HEK293T (cell line): ENCODE measurements at regions not wholly inside any gene's neighbourhood (a gene's known extent, or its start where the extent isn't known, plus 50 kb on each side); places are given as distances from the start of the nearest gene placed in this dataset.

ENCODE experiments used
- CTCF ChIA-PET: fragments of 350-600 bp; formaldehyde crosslinking; extraction: SDS; loops from one replicate; lab custom pipeline; 2021; ENCODE audit warnings: antibody characterized with exemption, inconsistent platforms; lab: Yijun Ruan, JAX
- POLR2A ChIA-PET: fragments of 350-600 bp; formaldehyde crosslinking; extraction: SDS; loops from one replicate; lab custom pipeline; 2020; ENCODE audit warnings: antibody characterized with exemption, inconsistent platforms; lab: Yijun Ruan, JAX
- DNase-seq: peaks from one replicate; pipeline ENCODE4 v3.0.0; 2012; ENCODE audit warnings: mixed read lengths; ENCODE audit errors: extremely low spot score
- ARNT ChIP-seq: fragments of 450-650 bp; IDR thresholded peaks from 2 replicates; pipeline ENCODE4 v1.6.1; 2017; ENCODE audit warnings: mild to moderate bottlenecking
- BHLHE40 ChIP-seq: fragments of 450-650 bp; IDR thresholded peaks from 2 replicates; pipeline ENCODE4 v1.6.1; 2016; ENCODE audit warnings: mild to moderate bottlenecking, moderate library complexity, borderline replicate concordance
- CTBP1 ChIP-seq: fragments of 450-650 bp; IDR thresholded peaks from 2 replicates; pipeline ENCODE4 v1.6.1; 2016; ENCODE audit warnings: borderline replicate concordance
- ELF4 ChIP-seq: fragments of 450-650 bp; IDR thresholded peaks from 2 replicates; pipeline ENCODE4 v1.6.1; 2017; ENCODE audit warnings: antibody characterized with exemption
- FOXA1 ChIP-seq: fragments of 450-650 bp; IDR thresholded peaks from 2 replicates; pipeline ENCODE4 v1.6.1; 2016; ENCODE audit warnings: mild to moderate bottlenecking
- FOXK2 ChIP-seq: fragments of 450-650 bp; IDR thresholded peaks from 2 replicates; pipeline ENCODE4 v1.6.1; 2016; ENCODE audit warnings: mild to moderate bottlenecking
- FOXM1 ChIP-seq: fragments of 450-650 bp; IDR thresholded peaks from 2 replicates; pipeline ENCODE4 v1.6.1; 2017; ENCODE audit warnings: mild to moderate bottlenecking, borderline replicate concordance
- HDGF ChIP-seq: fragments of 450-650 bp; IDR thresholded peaks from 2 replicates; pipeline ENCODE4 v1.6.1; 2017; ENCODE audit warnings: antibody characterized with exemption, borderline replicate concordance
- L3MBTL2 ChIP-seq: fragments of 450-650 bp; conservative IDR thresholded peaks from 2 replicates; pipeline ENCODE4 v1.6.1; 2016; ENCODE audit warnings: mild to moderate bottlenecking
- LEF1 ChIP-seq: fragments of 450-650 bp; IDR thresholded peaks from 2 replicates; pipeline ENCODE4 v1.6.1; 2017; ENCODE audit warnings: mild to moderate bottlenecking, borderline replicate concordance
- NFRKB ChIP-seq: fragments of 450-650 bp; IDR thresholded peaks from 2 replicates; pipeline ENCODE4 v1.6.1; 2016; ENCODE audit warnings: mild to moderate bottlenecking, moderate library complexity
- PKNOX1 ChIP-seq: fragments of 450-650 bp; IDR thresholded peaks from 2 replicates; pipeline ENCODE4 v1.6.1; 2016
- SP1 ChIP-seq: fragments of 450-650 bp; IDR thresholded peaks from 2 replicates; pipeline ENCODE4 v1.6.1; 2017
- SUZ12 ChIP-seq: fragments of 450-650 bp; IDR thresholded peaks from 2 replicates; pipeline ENCODE4 v1.6.1; 2016; ENCODE audit warnings: mild to moderate bottlenecking
- TARDBP ChIP-seq: fragments of 450-650 bp; IDR thresholded peaks from 2 replicates; pipeline ENCODE4 v1.6.1; 2016
- ZNF384 ChIP-seq: fragments of 450-650 bp; IDR thresholded peaks from 2 replicates; pipeline ENCODE4 v1.6.1; 2016

- ChIA-PET CTCF (no interaction called here), POLR2A (no interaction called here)
- no peak for DNase-seq
- TF ChIP-seq PKNOX1 (no peak), BHLHE40 (no peak), HDGF (no peak), FOXA1 (no peak), CTBP1 (no peak), ARNT (no peak), SP1 (no peak), SUZ12 (no peak), ELF4 (no peak), ZNF384 (no peak), FOXM1 (no peak), TARDBP (no peak), NFRKB (no peak), L3MBTL2 (no peak), FOXK2 (no peak)
These were observed 530.0 kb downstream of the BCL11B start for GRCh38 chr14:98742001-98742400.

GRCh38 chr14:98743536-98743935 lies 528.5 kb downstream of the BCL11B start:
- TF ChIP-seq ELF4 (no peak), PKNOX1 (no peak), FOXA1 (no peak), CTBP1 (no peak), ARNT (no peak), SUZ12 (no peak), ZNF384 (no peak), L3MBTL2 (no peak), FOXK2 (no peak), FOXM1 (no peak)
- POLR2A ChIA-PET = no interaction called here
- CTCF ChIA-PET = interaction anchor here (0.7 kb wide), 1 partner anchor 55 kb away, joined by 3 read pairs; no protein-coding TSS in a partner anchor
- DNase-seq = no peak

GRCh38 chr14:98748966-98749365 lies 523.0 kb downstream of the BCL11B start:
- DNase-seq = no peak
- POLR2A ChIA-PET = no interaction called here
- TF ChIP-seq BHLHE40 = no peak
- no peak for TF ChIP-seq SP1
- no peak for TF ChIP-seq FOXM1
- TF ChIP-seq HDGF = no peak
- TF ChIP-seq CTBP1 = no peak
- TF ChIP-seq NFRKB = no peak
- no peak for TF ChIP-seq PKNOX1
- no peak for TF ChIP-seq FOXK2
- TF ChIP-seq ARNT = no peak
- no peak for TF ChIP-seq FOXA1
- no peak for TF ChIP-seq ELF4
- no peak for TF ChIP-seq L3MBTL2
- no peak for TF ChIP-seq TARDBP
- no peak for TF ChIP-seq ZNF384
- TF ChIP-seq LEF1 = no peak
- TF ChIP-seq SUZ12 = no peak
- CTCF ChIA-PET = no interaction called here

GRCh38 chr14:98751110-98751509 lies 520.9 kb downstream of the BCL11B start:
- CTCF ChIA-PET = no interaction called here
- POLR2A ChIA-PET = no interaction called here
- TF ChIP-seq FOXM1 (no peak), ELF4 (no peak), FOXK2 (no peak), TARDBP (no peak), FOXA1 (no peak), PKNOX1 (no peak), SP1 (no peak), ARNT (no peak), LEF1 (no peak), HDGF (no peak), L3MBTL2 (no peak), BHLHE40 (no peak), ZNF384 (no peak), SUZ12 (no peak), CTBP1 (no peak), NFRKB (no peak)
- no peak for DNase-seq

- ChIA-PET CTCF (no interaction called here), POLR2A (no interaction called here)
- no peak for TF ChIP-seq NFRKB
- TF ChIP-seq L3MBTL2 = no peak
- TF ChIP-seq HDGF = no peak
- no peak for TF ChIP-seq BHLHE40
- no peak for TF ChIP-seq ARNT
- no peak for TF ChIP-seq PKNOX1
- no peak for DNase-seq
These were observed 519.3 kb downstream of the BCL11B start for GRCh38 chr14:98752660-98753059.
